ENCODE measurements at regions not wholly inside any gene's neighbourhood (a gene's known extent, or its start where the extent isn't known, plus 50 kb on each side); places are given as distances from the start of the nearest gene placed in this dataset.

DNA sequence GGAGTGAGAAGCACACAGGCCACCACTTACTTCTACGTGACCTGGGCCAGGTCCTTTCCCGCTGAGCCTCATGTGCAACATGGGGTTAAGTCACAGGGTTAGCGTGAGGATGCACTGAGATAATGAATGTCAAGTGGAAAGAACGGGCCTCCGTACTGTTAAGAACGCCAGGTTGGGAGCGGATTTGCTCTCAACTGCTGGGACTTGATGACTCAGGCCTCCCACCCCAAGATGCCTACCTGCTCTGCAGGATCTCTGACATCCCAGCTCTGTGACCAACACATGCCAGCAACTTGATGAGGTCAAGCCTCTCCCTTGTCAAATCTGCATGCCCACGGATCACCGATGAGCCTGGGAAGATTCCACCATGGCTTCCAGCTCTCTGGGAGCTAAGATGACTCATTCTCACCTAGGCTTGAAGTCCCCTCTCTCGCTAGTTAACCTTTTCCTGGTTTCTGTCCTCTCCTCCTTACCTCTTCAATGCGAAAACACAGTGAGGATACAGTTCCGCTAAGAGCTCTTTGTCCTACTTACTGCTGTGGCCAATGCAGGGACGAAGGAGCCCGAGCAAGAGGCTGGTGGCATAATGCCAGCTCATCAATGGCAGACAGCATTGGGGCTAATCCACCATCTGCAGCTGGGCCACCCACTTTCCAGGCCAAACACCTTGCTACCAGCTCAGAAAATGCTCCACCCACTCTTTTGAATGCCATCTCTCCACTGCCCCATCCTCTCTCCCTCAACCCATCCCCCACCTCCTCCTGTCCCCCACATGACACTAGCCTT is 67.6 kb downstream of the PJA1 start:
- Histone ChIP-seq H3K27ac (no peak overlapping the region), H3K36me3 (no peaks in the 10 kb centered on the region), H3K9me3 (no peaks in the 10 kb centered on the region), H3K4me3 (no peak overlapping the region), H3K9ac (ENCODE audit: low read depth in 2 of 2, low read length in 2 of 2) (no peak overlapping the region), H3K4me1 (no peaks in the 10 kb centered on the region), H3K27me3 (no peaks in the 10 kb centered on the region)
- TF ChIP-seq, protein P1, sequence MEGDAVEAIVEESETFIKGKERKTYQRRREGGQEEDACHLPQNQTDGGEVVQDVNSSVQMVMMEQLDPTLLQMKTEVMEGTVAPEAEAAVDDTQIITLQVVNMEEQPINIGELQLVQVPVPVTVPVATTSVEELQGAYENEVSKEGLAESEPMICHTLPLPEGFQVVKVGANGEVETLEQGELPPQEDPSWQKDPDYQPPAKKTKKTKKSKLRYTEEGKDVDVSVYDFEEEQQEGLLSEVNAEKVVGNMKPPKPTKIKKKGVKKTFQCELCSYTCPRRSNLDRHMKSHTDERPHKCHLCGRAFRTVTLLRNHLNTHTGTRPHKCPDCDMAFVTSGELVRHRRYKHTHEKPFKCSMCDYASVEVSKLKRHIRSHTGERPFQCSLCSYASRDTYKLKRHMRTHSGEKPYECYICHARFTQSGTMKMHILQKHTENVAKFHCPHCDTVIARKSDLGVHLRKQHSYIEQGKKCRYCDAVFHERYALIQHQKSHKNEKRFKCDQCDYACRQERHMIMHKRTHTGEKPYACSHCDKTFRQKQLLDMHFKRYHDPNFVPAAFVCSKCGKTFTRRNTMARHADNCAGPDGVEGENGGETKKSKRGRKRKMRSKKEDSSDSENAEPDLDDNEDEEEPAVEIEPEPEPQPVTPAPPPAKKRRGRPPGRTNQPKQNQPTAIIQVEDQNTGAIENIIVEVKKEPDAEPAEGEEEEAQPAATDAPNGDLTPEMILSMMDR (IDR thresholded peaks at IDR 0.05) = no peak
- intact Hi-C loops (cut with DNase I) = loop anchor here (10.0 kb wide), 1 partner anchor 117 kb away; no protein-coding TSS in a partner anchor
- DNase-seq = no peak

GRCh38 chrX:69096963-69097362 is 68.3 kb downstream of the PJA1 start:
- Histone ChIP-seq H3K27me3 (no peaks in the 10 kb centered on the region), H3K9me3 (no peaks in the 10 kb centered on the region), H3K9ac (ENCODE audit: low read depth in 2 of 2, low read length in 2 of 2) (no peak overlapping the region), H3K36me3 (no peaks in the 10 kb centered on the region), H3K4me1 (no peaks in the 10 kb centered on the region), H3K27ac (no peak overlapping the region), H3K4me3 (no peak overlapping the region)
- intact Hi-C loops (cut with DNase I) = loop anchor here (10.0 kb wide), 1 partner anchor 118 kb away; no protein-coding TSS in a partner anchor
- TF ChIP-seq, protein P1 (IDR thresholded peaks at IDR 0.05) = no peak
- no peak for DNase-seq

- H3K9me3 ChIP-seq = no peaks in the 10 kb centered on the region
- DNase-seq = no peak
- no peaks in the 10 kb centered on the region for H3K4me1 ChIP-seq
- no peak overlapping the region for H3K4me3 ChIP-seq
- no peaks in the 10 kb centered on the region for H3K36me3 ChIP-seq
- intact Hi-C loops (cut with DNase I) = loop anchor here (10.0 kb wide), 1 partner anchor 120 kb away; no protein-coding TSS in a partner anchor
- TF ChIP-seq, protein P1 (IDR thresholded peaks at IDR 0.05) = no peak
- peaks cover 7% of the 10 kb centered on the region for H3K27me3 ChIP-seq
- no peak overlapping the region for H3K9ac ChIP-seq (ENCODE audit: low read depth in 2 of 2, low read length in 2 of 2)
- H3K27ac ChIP-seq = no peak overlapping the region
Observed at GRCh38 chrX:69094977-69095669, 70.1 kb downstream of the PJA1 start.

DNA sequence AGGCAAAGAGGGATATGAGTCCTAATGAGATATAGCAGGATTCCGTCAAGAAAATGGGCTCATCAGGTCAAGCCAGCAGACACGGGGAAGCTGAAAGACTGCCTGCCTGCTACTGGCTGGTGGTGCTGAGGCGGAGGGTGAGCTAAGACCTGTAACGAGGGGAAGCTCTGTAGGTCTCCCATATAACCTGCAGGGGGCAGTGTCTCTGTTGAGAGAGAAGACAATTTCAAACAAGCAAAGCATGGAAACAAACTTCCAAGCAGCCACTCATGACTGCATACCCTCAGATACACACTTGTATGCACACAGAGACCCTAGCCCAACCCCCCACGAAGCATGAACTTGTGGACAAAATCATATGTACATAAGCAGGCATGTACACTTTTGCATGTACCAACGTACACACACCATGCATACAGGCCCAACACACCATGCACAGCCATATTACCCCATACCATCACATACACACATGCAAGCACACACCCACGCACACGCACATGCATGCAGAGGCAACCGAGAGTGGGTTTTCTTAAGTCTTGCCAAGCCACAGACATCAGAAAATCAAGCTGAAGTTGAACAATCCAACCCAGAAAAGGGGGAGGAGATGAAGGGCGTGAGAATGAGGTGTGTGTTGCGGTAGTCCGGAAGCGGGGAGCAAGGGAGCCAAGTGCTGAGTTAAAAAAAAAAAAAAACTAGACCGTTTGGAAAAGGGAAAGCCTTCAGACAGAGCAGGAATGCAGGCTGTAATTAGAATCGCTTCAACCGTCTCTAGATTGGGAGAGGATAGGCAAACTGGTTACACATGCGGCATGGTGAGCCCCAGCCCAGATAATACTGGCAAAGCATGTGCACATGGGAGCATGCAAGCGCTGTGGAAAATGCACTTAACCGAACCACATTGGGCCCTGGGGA is 71.0 kb downstream of the PJA1 start:
- intact Hi-C loops (cut with DNase I) = loop anchor here (10.0 kb wide), 1 partner anchor 121 kb away; no protein-coding TSS in a partner anchor
- Histone ChIP-seq H3K9me3 (no peaks in the 10 kb centered on the region), H3K27ac (no peak overlapping the region), H3K36me3 (no peaks in the 10 kb centered on the region), H3K4me1 (no peaks in the 10 kb centered on the region), H3K9ac (ENCODE audit: low read depth in 2 of 2, low read length in 2 of 2) (no peak overlapping the region), H3K4me3 (no peak overlapping the region), H3K27me3 (peaks cover 7% of the 10 kb centered on the region)
- TF ChIP-seq, protein P1 (IDR thresholded peaks at IDR 0.05) = peak; percentile 50
- DNase-seq = peak; percentile 34

DNA sequence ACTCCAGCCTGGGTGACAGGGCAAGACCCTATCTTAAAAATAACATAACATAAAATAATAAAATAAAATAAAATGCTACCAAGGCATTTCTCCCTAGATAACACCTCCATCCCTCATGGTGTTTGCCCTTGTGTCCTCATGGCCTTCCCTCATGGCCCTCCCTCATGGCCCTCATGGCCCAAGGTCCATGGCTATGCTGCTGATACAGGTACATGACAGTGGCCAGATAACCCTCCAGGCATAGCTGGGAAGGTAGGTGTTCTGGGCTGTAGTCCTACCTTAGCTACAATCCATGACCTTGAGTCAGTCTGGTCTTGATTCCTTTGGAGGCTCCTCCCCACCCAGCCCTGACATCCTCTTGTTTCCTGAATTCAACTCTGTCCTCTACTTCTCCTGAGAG is 75.2 kb downstream of the PJA1 start:
- TF ChIP-seq, protein P1 (IDR thresholded peaks at IDR 0.05) = no peak
- no peak overlapping the region for H3K27ac ChIP-seq
- H3K27me3 ChIP-seq = peaks cover 7% of the 10 kb centered on the region
- no peak overlapping the region for H3K9ac ChIP-seq (ENCODE audit: low read depth in 2 of 2, low read length in 2 of 2)
- intact Hi-C loops (cut with DNase I) = loop anchor here (10.0 kb wide), 1 partner anchor 125 kb away; no protein-coding TSS in a partner anchor
- H3K9me3 ChIP-seq = no peaks in the 10 kb centered on the region
- DNase-seq = no peak
- no peaks in the 10 kb centered on the region for H3K36me3 ChIP-seq
- H3K4me3 ChIP-seq = no peak overlapping the region
- H3K4me1 ChIP-seq = no peaks in the 10 kb centered on the region

Measured in colonic mucosa (tissue), 4 donors.